Naive thymus-derived CD8-positive, alpha-beta T cell (primary cell): ENCODE measurements at regions not wholly inside any gene's neighbourhood (a gene's known extent, or its start where the extent isn't known, plus 50 kb on each side); places are given as distances from the start of the nearest gene placed in this dataset.

Source experiments
- ATAC-seq, 2 donors: fragments of 150-1000 bp; cut with Tn5 transposase in 1 of 2; sonication (Bioruptor Pico), chemical (Tn5 transposase) in 1 of 2; 1 replicate in 1 of 2; 2 replicates in 1 of 2; pipeline ENCODE4 v1.10.0; 2021; ENCODE audit warnings: mild to moderate bottlenecking in 2 of 2, moderate library complexity in 2 of 2
- POLR2A ChIA-PET: fragments of 350-600 bp; sonication (Branson Sonifier 250); formaldehyde crosslinking; loops from one replicate; lab custom pipeline; 2021; ENCODE audit warnings: antibody characterized with exemption; lab: Charles Lee
- DNase-seq, 10 donors: peaks; one replicate each; pipeline versions ENCODE4 v3.0.0 to v3.0.0-alpha.2; 2020 to 2022
- H3K27ac Mint-ChIP-seq, 10 donors: one replicate each; pipeline ENCODE4 v1.8.0; 2020 to 2022; ENCODE audit warnings: mild to moderate bottlenecking in 10 of 10, mixed read lengths in 10 of 10, moderate library complexity in 4 of 10, inconsistent platforms in 1 of 10
- H3K27me3 Mint-ChIP-seq, 5 donors: one replicate each; pipeline ENCODE4 v1.8.0; 2021 to 2022; ENCODE audit warnings: mixed read lengths in 5 of 5
- H3K36me3 Mint-ChIP-seq, 3 donors: one replicate each; pipeline ENCODE4 v1.8.0; 2020 to 2022; ENCODE audit warnings: mixed read lengths in 3 of 3, mild to moderate bottlenecking in 2 of 3, inconsistent platforms in 1 of 3
- H3K4me1 Mint-ChIP-seq, 4 donors: one replicate each; pipeline ENCODE4 v1.8.0; 2021 to 2022; ENCODE audit warnings: mixed read lengths in 4 of 4
- H3K4me3 Mint-ChIP-seq, 10 donors: one replicate each; pipeline ENCODE4 v1.8.0; 2020 to 2022; ENCODE audit warnings: mild to moderate bottlenecking in 10 of 10, mixed read lengths in 10 of 10, moderate library complexity in 6 of 10, inconsistent platforms in 1 of 10
- H3K9me3 Mint-ChIP-seq, 9 donors: one replicate each; pipeline ENCODE4 v1.8.0; 2020 to 2022; ENCODE audit warnings: mixed read lengths in 9 of 9, mild to moderate bottlenecking in 3 of 9, inconsistent platforms in 1 of 9, moderate library complexity in 1 of 9

GRCh38 chr9:8262625-8263622 is 463.3 kb upstream of the DMAC1 start:
- DNase-seq, result no peak
- POLR2A ChIA-PET, result no interaction called here
- Mint-ChIP-seq H3K27ac (no peak overlapping the region), H3K36me3 (no peaks in the 10 kb centered on the region), H3K4me1 (peaks cover 0 to 8% (median 5%) of the 10 kb centered on the region in 4 donors), H3K4me3 (no peak overlapping the region), H3K27me3 (peaks cover 0 to 4% (median 0%) of the 10 kb centered on the region in 5 donors), H3K9me3 (no peaks in the 10 kb centered on the region)
- no peak for ATAC-seq

- Mint-ChIP-seq H3K27me3 (peaks cover 0 to 4% (median 0%) of the 10 kb centered on the region in 5 donors), H3K9me3 (no peaks in the 10 kb centered on the region), H3K4me3 (no peak overlapping the region), H3K4me1 (peaks cover 0 to 8% (median 5%) of the 10 kb centered on the region in 4 donors), H3K36me3 (no peaks in the 10 kb centered on the region), H3K27ac (no peak overlapping the region)
- ATAC-seq (no peak), DNase-seq (no peak)
- POLR2A ChIA-PET, result no interaction called here
Observed at GRCh38 chr9:8261737-8262136, 462.2 kb upstream of the DMAC1 start.

DNA sequence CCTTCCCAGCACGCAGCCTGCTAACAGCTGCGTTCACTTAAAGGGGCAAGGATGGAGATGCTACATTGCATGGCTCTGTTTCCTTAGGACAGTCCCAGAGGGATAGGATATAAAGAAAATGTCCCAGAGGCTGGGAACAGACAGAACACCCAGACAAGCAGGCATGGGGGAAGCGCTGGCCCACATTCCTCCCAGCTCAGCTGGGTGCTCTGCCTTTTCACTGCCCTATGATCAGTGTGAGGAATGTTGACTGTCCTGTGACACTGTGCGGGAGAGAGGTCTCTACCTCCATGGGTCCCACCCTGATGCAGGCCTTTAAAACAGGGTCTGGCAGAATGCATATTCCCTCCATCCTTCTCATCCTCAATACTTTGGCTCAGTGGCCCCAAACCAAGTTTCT is 459.4 kb upstream of the DMAC1 start:
- no peaks in the 10 kb centered on the region for H3K36me3 Mint-ChIP-seq
- H3K27me3 Mint-ChIP-seq, result peaks cover 0 to 1% (median 0%) of the 10 kb centered on the region in 5 donors
- no peak overlapping the region for H3K27ac Mint-ChIP-seq
- DNase-seq (no peak), ATAC-seq (no peak)
- POLR2A ChIA-PET, result no interaction called here
- H3K4me1 Mint-ChIP-seq, result peaks cover 0 to 8% (median 5%) of the 10 kb centered on the region in 4 donors
- no peaks in the 10 kb centered on the region for H3K9me3 Mint-ChIP-seq
- no peak overlapping the region for H3K4me3 Mint-ChIP-seq

GRCh38 chr9:8256880-8257279 is 457.3 kb upstream of the DMAC1 start:
- no peaks in the 10 kb centered on the region for H3K27me3 Mint-ChIP-seq
- H3K9me3 Mint-ChIP-seq, result no peaks in the 10 kb centered on the region
- peaks cover 0 to 5% (median 2%) of the 10 kb centered on the region in 4 donors for H3K4me1 Mint-ChIP-seq
- no peak for DNase-seq
- H3K36me3 Mint-ChIP-seq, result no peaks in the 10 kb centered on the region
- H3K4me3 Mint-ChIP-seq, result no peak overlapping the region
- no peak for ATAC-seq
- POLR2A ChIA-PET, result no interaction called here
- H3K27ac Mint-ChIP-seq, result no peak overlapping the region

GRCh38 chr9:8255850-8256249 is 456.3 kb upstream of the DMAC1 start:
- Mint-ChIP-seq H3K27me3 (no peaks in the 10 kb centered on the region), H3K4me1 (no peaks in the 10 kb centered on the region), H3K36me3 (no peaks in the 10 kb centered on the region)

DNA sequence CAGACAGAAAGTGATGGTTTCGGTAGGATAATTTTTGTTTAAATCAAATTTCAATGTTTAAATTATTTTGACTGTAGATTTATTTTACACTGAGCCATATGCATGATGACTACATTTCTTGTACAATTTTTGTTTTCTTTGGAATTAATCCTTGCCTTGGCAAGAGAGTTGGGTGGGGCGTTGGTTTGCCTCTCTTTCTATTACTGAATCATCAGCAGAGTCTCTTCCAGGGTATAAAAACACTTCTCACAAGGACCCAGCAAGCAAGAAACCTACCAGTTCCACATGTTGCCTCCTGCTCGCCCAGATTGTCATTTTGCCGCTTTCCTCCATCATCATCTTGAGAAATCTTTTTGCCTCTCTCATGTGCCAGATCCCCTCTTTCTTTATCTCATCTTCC is 455.0 kb upstream of the DMAC1 start:
- Mint-ChIP-seq H3K4me3 (no peak overlapping the region), H3K4me1 (no peaks in the 10 kb centered on the region), H3K27me3 (no peaks in the 10 kb centered on the region), H3K36me3 (no peaks in the 10 kb centered on the region), H3K27ac (no peak overlapping the region), H3K9me3 (no peaks in the 10 kb centered on the region)
- DNase-seq (no peak), ATAC-seq (no peak)
- POLR2A ChIA-PET, result no interaction called here

More at GRCh38 chr9:8255850-8256249, 456.3 kb upstream of the DMAC1 start:
- no peak overlapping the region for H3K27ac Mint-ChIP-seq
- H3K4me3 Mint-ChIP-seq, result no peak overlapping the region
- POLR2A ChIA-PET, result no interaction called here
- DNase-seq, result no peak
- ATAC-seq, result no peak
- H3K9me3 Mint-ChIP-seq, result no peaks in the 10 kb centered on the region

DNA sequence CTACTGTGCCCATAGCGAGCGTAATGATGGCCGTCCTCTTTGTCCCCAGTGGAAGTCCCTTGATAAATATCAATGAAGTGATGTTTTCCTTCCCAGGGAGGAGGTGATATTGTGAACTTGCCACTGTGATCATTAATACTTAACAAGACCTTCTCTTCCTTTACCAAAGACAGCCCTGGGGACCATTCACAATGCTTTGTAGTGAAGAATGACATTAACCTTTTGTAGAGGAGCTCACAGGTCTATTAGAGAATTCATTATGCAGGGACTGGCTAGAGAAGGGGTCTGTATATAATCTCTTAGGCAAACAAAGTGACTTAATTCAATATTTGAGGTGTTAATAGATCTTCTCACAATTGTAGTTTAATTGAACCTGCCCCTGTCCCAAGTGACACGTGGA is 452.9 kb upstream of the DMAC1 start:
- no peaks in the 10 kb centered on the region for H3K4me1 Mint-ChIP-seq
- H3K27ac Mint-ChIP-seq, result no peak overlapping the region

DNA sequence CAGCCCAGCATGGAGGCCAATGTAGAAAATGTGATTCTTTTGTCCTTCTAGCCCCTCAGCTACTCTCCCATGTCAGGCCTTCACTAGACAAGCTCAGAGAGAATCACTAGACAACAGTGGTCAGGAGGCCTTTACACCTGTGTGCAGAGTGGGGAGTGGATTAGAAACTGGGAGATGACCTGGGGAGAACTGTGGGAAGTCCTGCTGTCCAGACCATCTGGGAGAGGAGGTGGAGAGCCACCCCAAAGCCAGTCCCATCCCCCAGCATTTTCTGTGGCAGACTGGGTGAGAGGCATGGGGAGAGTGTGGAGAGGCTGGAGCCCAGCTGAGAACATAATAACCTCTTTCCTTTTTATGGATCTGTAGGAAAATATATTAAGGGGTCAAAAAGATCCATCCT is 452.0 kb upstream of the DMAC1 start:
- DNase-seq (no peak), ATAC-seq (no peak)
- no peaks in the 10 kb centered on the region for H3K36me3 Mint-ChIP-seq
- POLR2A ChIA-PET, result no interaction called here
- H3K4me1 Mint-ChIP-seq, result no peaks in the 10 kb centered on the region
- no peak overlapping the region for H3K27ac Mint-ChIP-seq
- no peak overlapping the region for H3K4me3 Mint-ChIP-seq
- H3K9me3 Mint-ChIP-seq, result no peaks in the 10 kb centered on the region
- H3K27me3 Mint-ChIP-seq, result peaks cover 0 to 4% (median 0%) of the 10 kb centered on the region in 5 donors

More for the DNA sequence above, 452.9 kb upstream of the DMAC1 start:
- H3K27me3 Mint-ChIP-seq, result peaks cover 0 to 4% (median 0%) of the 10 kb centered on the region in 5 donors
- ATAC-seq (no peak), DNase-seq (no peak)
- no peaks in the 10 kb centered on the region for H3K36me3 Mint-ChIP-seq
- no peak overlapping the region for H3K4me3 Mint-ChIP-seq
- H3K9me3 Mint-ChIP-seq, result no peaks in the 10 kb centered on the region
- POLR2A ChIA-PET, result no interaction called here

DNA sequence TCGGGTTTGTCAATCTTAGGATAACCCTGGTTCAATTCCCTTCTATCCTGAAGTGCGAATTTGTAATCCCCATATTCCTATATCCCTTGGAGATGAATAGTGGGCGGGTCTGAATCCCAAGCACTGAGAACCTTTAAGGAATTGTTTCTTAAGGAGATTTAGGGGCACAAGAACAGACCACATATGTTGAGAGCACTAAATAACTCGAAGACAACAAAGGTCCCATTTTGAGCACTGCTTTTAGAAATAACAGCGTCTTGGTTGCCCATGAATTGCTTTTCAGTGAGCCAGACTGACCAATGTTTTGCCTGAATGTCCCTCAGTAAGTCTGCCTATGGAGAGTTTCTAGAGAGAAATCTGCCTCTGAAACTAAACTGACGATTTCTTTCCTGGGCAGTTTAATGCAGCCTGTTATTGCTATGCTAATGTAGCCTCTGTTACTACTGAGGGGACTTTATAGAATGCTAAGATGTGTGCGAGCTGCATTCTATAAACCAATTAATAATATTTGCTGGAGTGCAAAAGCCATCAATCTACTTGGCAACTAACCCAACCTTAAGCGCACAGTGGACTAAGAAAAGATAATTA is 445.0 kb upstream of the DMAC1 start:
- H3K27me3 Mint-ChIP-seq, result peaks cover 0 to 4% (median 2%) of the 10 kb centered on the region in 5 donors
- DNase-seq, result no peak
- no peak overlapping the region for H3K27ac Mint-ChIP-seq
- H3K36me3 Mint-ChIP-seq, result no peaks in the 10 kb centered on the region
- POLR2A ChIA-PET, result no interaction called here
- ATAC-seq, result no peak
- H3K4me3 Mint-ChIP-seq, result no peak overlapping the region
- no peaks in the 10 kb centered on the region for H3K4me1 Mint-ChIP-seq
- no peaks in the 10 kb centered on the region for H3K9me3 Mint-ChIP-seq

DNA sequence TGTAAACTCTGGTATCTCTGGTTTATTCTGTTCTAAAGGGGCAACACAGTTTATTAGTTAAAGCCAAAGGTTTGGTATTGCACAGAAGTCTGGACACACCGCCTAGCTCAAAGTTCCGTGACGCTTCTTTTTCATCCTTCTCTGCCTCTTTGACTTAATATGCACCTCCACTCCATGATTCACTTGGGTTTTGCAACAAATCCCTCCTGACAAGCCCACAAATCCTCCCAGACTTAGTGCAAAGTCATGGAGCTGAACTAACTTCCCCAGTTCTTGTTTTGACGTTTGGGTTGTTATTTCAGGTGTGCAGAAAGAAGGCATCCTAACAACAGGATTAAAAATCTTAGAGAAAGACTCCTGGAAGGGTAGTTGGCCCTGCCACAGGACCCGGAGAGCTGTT is 441.6 kb upstream of the DMAC1 start:
- Mint-ChIP-seq H3K36me3 (no peaks in the 10 kb centered on the region), H3K4me3 (no peak overlapping the region), H3K4me1 (no peaks in the 10 kb centered on the region), H3K27me3 (peaks cover 0 to 4% (median 0%) of the 10 kb centered on the region in 5 donors), H3K27ac (no peak overlapping the region), H3K9me3 (peaks cover 0 to 4% (median 0%) of the 10 kb centered on the region in 9 donors)
- no peak for DNase-seq
- POLR2A ChIA-PET, result no interaction called here
- no peak for ATAC-seq

DNA sequence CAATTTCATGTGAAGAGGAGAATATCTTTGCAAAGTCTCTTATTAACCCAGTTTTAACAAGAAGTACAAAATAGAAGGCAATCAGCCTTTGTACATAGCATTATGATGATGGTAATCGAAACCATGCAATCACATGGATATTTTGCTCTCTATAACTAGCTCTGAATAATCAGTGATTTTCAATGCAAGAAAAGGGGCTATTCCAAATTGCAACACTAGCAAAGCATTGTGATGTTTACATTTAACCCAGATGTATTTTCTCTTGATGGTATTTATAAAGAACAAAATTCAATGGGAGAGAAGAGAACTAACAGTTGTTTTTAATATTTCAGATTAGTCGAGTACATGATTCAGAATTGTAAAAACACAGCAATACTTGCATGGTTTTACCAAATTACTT is 437.5 kb upstream of the DMAC1 start:
- peaks cover 0 to 7% (median 0%) of the 10 kb centered on the region in 9 donors for H3K9me3 Mint-ChIP-seq
- H3K27me3 Mint-ChIP-seq, result peaks cover 0 to 4% (median 0%) of the 10 kb centered on the region in 5 donors
- H3K4me3 Mint-ChIP-seq, result no peak overlapping the region
- no peak for DNase-seq
- H3K36me3 Mint-ChIP-seq, result no peaks in the 10 kb centered on the region
- ATAC-seq, result no peak
- H3K4me1 Mint-ChIP-seq, result no peaks in the 10 kb centered on the region
- POLR2A ChIA-PET, result no interaction called here
- no peak overlapping the region for H3K27ac Mint-ChIP-seq

- H3K4me3 Mint-ChIP-seq, result no peak overlapping the region
- DNase-seq (no peak), ATAC-seq (no peak)
- no peak overlapping the region for H3K27ac Mint-ChIP-seq
- H3K4me1 Mint-ChIP-seq, result no peaks in the 10 kb centered on the region
- peaks cover 0 to 7% (median 0%) of the 10 kb centered on the region in 9 donors for H3K9me3 Mint-ChIP-seq
- H3K36me3 Mint-ChIP-seq, result no peaks in the 10 kb centered on the region
- peaks cover 0 to 2% (median 0%) of the 10 kb centered on the region in 5 donors for H3K27me3 Mint-ChIP-seq
- POLR2A ChIA-PET, result no interaction called here
Observed at GRCh38 chr9:8235489-8235888, 435.9 kb upstream of the DMAC1 start.

- H3K27me3 Mint-ChIP-seq, result peaks cover 0 to 2% (median 0%) of the 10 kb centered on the region in 5 donors
- no peaks in the 10 kb centered on the region for H3K36me3 Mint-ChIP-seq
- POLR2A ChIA-PET, result no interaction called here
- no peak overlapping the region for H3K4me3 Mint-ChIP-seq
- H3K27ac Mint-ChIP-seq, result no peak overlapping the region
- no peak for ATAC-seq
- peaks cover 0 to 7% (median 0%) of the 10 kb centered on the region in 9 donors for H3K9me3 Mint-ChIP-seq
- H3K4me1 Mint-ChIP-seq, result no peaks in the 10 kb centered on the region
- DNase-seq, result no peak
Observed at GRCh38 chr9:8234316-8234715, 434.7 kb upstream of the DMAC1 start.
